ENCODE measurements at regions not wholly inside any gene's neighbourhood (a gene's known extent, or its start where the extent isn't known, plus 50 kb on each side); places are given as distances from the start of the nearest gene placed in this dataset.

DNA sequence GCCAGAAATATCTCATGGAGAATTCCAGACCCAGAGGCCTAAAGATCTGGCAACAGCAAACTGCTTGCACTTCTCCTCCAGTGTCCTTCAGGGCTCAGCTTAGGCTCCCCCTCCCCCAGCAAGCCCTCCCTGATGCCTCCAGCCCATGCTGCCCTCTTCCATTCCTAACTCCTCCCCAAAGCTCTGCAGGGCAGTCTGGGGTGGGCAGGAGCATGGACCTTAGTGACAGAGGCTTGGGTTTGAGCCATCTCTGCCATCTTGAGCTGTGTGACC lies 436.8 kb downstream of the PTPRU start:
- Histone ChIP-seq H3K4me3 (ENCODE audit: low read depth, low read length) (no peak overlapping the region), H3K27ac (no peak overlapping the region), H3K27me3 (replicated peaks) (no peaks in the 10 kb centered on the region), H3K36me3 (replicated peaks) (no peaks in the 10 kb centered on the region)
- no peak for DNase-seq
- TF ChIP-seq, protein P1, sequence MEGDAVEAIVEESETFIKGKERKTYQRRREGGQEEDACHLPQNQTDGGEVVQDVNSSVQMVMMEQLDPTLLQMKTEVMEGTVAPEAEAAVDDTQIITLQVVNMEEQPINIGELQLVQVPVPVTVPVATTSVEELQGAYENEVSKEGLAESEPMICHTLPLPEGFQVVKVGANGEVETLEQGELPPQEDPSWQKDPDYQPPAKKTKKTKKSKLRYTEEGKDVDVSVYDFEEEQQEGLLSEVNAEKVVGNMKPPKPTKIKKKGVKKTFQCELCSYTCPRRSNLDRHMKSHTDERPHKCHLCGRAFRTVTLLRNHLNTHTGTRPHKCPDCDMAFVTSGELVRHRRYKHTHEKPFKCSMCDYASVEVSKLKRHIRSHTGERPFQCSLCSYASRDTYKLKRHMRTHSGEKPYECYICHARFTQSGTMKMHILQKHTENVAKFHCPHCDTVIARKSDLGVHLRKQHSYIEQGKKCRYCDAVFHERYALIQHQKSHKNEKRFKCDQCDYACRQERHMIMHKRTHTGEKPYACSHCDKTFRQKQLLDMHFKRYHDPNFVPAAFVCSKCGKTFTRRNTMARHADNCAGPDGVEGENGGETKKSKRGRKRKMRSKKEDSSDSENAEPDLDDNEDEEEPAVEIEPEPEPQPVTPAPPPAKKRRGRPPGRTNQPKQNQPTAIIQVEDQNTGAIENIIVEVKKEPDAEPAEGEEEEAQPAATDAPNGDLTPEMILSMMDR (IDR thresholded peaks at IDR 0.05; ENCODE audit: low read depth, low read length, missing control alignments), result no peak
- in situ Hi-C loops (cut with HindIII; ENCODE audit: low pct_ligation_motif_present, low sequenced_read_pairs), result no loop called here

DNA sequence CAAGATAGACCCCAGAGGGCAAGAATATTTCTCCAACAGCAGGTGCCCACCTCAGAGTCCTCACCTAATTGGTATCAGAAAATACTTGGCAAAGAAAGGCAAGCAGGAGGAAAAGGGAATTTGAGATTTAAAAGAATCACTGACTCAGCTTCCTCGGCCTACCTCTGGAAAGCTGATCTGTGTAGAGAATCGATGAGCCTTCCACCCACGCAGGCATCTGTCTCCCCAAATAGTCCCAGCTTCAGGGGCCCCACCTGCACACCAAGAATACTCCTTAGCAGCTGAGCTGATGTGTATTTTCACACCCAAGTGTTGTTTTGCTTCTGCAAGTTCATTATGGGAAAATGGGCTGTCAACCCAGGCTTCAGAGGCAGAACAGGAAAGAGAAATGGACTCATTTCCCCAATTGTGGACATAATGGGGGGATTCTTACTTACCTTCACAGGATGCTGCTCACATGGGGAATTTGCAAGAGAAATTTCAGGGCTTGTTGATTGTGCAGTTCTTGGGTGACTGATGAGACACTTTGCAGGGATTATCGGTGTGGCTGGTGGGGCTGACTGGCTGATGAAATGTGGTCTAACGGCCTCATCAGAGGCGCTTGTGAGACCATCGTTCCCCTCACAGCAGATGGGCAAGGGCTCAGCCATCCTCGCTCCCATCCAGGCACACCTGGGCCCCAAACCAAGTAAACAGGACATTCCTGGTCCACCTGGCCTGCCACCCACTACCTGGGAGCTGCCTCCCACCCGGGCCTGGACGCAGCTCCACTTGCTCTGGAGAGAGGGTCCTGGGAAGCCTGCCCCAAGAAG lies 436.3 kb downstream of the PTPRU start:
- no peaks in the 10 kb centered on the region for H3K36me3 ChIP-seq (replicated peaks)
- H3K27ac ChIP-seq, result no peak overlapping the region
- TF ChIP-seq, protein P1 (IDR thresholded peaks at IDR 0.05; ENCODE audit: low read depth, low read length, missing control alignments), result no peak
- in situ Hi-C loops (cut with HindIII; ENCODE audit: low pct_ligation_motif_present, low sequenced_read_pairs), result no loop called here
- DNase-seq, result no peak
- no peaks in the 10 kb centered on the region for H3K27me3 ChIP-seq (replicated peaks)
- no peak overlapping the region for H3K4me3 ChIP-seq (ENCODE audit: low read depth, low read length)

DNA sequence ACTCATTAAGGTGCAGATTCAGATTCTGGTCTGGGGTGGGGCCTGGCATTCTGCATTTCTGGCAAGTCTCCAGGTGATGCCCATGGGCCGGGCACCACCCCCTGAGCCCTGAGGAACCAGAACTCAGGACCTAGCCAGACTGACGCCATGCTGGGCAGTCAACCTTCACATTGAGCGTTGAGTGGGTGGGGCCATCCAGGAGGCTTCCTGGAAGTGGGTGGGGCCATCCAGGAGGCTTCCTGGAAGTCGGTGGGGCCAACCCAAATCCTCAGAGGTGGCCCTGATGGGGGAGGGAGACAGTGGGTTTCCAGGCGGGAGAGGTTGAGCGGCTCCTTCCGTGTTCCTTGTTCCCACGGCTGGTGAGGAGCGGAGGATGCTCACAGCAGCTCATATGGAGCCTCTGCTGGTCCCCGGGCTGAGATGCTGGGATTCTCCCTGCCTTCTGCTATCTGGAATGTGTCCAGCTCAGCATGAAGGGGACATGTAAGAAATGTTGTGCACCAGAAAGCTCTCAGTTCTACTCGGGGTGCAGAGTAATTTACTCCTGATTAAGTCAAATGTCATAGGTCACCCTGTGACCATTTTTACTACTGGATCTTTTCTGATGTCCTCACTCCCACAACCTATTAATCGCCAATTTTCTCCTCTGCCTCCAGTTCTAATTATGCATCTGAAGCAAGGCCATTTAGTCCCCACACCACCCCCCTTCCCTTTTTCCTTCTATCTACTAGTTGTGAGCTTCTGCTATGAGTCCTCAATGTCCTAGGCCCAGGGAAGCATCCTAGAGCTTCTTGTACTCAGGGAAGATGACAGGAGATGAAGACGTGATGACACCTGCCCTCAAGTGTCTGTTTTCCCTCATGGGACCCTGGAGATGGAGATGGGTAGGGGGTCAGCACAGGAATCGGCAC lies 435.4 kb downstream of the PTPRU start:
- H3K4me3 ChIP-seq (ENCODE audit: low read depth, low read length), result no peak overlapping the region
- no peaks in the 10 kb centered on the region for H3K27me3 ChIP-seq (replicated peaks)
- no peak for DNase-seq
- TF ChIP-seq, protein P1 (IDR thresholded peaks at IDR 0.05; ENCODE audit: low read depth, low read length, missing control alignments), result no peak
- in situ Hi-C loops (cut with HindIII; ENCODE audit: low pct_ligation_motif_present, low sequenced_read_pairs), result no loop called here
- H3K36me3 ChIP-seq (replicated peaks), result no peaks in the 10 kb centered on the region
- no peak overlapping the region for H3K27ac ChIP-seq

DNA sequence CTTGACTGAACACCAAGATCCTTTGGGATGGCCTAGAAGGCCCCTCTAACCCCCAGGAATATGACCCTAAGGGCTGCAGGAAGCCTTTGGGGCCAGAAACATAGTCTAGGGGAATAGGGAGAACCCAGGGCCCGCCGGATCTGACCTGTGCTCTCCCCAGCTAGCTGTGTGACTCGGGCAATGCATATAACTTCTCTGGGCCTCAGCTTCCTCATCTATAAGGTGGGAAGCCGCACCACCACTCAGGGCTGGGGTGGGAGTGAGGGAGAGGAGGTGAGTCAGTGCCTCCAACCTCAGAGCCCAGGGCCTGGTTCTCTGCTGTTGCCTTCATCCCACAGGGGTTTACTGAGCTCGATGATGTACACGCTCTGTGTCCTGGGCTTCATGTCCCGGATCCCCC lies 434.4 kb downstream of the PTPRU start:
- Histone ChIP-seq H3K27me3 (replicated peaks) (peaks cover 1% of the 10 kb centered on the region), H3K4me3 (ENCODE audit: low read depth, low read length) (no peak overlapping the region), H3K27ac (no peak overlapping the region), H3K36me3 (replicated peaks) (no peaks in the 10 kb centered on the region)
- TF ChIP-seq, protein P1 (IDR thresholded peaks at IDR 0.05; ENCODE audit: low read depth, low read length, missing control alignments), result no peak
- in situ Hi-C loops (cut with HindIII; ENCODE audit: low pct_ligation_motif_present, low sequenced_read_pairs), result no loop called here
- DNase-seq, result no peak

DNA sequence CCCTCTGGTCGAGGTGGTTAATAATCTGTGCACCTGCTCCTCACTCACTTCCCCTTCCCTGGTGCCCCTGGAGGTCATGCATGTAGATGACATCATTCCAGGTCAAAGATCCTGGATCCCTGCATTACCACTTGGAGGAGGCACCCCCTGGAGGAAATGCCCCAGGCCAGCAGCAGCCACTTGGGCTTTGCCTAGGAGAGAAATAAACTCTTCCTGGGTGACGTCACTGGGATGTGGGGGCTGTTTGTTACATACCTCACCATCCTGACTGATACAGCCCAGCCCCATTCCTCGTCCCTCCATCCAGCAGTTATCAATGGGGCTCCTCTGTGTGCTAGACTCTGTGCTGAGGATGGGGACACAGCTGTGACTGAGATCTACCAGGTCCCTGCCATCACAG lies 433.6 kb downstream of the PTPRU start:
- Histone ChIP-seq H3K4me3 (ENCODE audit: low read depth, low read length) (no peak overlapping the region), H3K36me3 (replicated peaks) (no peaks in the 10 kb centered on the region), H3K27me3 (replicated peaks) (peaks cover 1% of the 10 kb centered on the region), H3K27ac (no peak overlapping the region)
- in situ Hi-C loops (cut with HindIII; ENCODE audit: low pct_ligation_motif_present, low sequenced_read_pairs), result no loop called here
- no peak for DNase-seq
- TF ChIP-seq, protein P1 (IDR thresholded peaks at IDR 0.05; ENCODE audit: low read depth, low read length, missing control alignments), result no peak
